Epithelial cell of proximal tubule (primary cell): ENCODE measurements at regions not wholly inside any gene's neighbourhood (a gene's known extent, or its start where the extent isn't known, plus 50 kb on each side); places are given as distances from the start of the nearest gene placed in this dataset.

Experiments used
- DNase-seq: peaks from one replicate; pipeline ENCODE4 v3.0.0-alpha.2; 2011; ENCODE audit warnings: low read depth
- H3K4me3 ChIP-seq: 2 replicates; pipeline ENCODE4 v1.5.1; 2011; ENCODE audit warnings: low read depth, mild to moderate bottlenecking, low read length
- TF ChIP-seq, protein P1 (sequence below): conservative IDR thresholded peaks from 2 replicates; pipeline ENCODE4 v1.5.1; 2012; ENCODE audit warnings: low read depth, mild to moderate bottlenecking, low read length

DNA sequence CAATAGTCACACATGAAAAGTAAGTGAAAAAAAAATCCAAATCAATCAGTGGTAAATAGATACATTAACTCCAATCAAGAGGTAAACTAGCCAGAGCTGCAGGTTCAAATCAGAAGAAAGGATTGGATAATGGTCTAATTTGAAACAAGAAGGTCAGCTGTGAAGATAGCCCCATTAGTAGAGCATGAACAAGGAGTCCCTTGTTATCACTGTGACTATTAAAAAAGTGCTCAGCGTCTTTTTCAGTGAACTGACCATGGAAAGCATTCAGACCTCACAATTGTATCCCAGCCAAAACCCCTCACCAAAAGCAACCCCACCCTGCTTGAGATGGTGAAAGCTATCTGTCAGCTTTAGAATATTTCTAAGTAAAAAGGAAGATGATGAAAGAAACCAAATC, 125.0 kb upstream of the EGLN3 start:
- TF ChIP-seq, protein P1, sequence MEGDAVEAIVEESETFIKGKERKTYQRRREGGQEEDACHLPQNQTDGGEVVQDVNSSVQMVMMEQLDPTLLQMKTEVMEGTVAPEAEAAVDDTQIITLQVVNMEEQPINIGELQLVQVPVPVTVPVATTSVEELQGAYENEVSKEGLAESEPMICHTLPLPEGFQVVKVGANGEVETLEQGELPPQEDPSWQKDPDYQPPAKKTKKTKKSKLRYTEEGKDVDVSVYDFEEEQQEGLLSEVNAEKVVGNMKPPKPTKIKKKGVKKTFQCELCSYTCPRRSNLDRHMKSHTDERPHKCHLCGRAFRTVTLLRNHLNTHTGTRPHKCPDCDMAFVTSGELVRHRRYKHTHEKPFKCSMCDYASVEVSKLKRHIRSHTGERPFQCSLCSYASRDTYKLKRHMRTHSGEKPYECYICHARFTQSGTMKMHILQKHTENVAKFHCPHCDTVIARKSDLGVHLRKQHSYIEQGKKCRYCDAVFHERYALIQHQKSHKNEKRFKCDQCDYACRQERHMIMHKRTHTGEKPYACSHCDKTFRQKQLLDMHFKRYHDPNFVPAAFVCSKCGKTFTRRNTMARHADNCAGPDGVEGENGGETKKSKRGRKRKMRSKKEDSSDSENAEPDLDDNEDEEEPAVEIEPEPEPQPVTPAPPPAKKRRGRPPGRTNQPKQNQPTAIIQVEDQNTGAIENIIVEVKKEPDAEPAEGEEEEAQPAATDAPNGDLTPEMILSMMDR, result no peak
- H3K4me3 ChIP-seq, result no peak overlapping the region
- DNase-seq, result no peak

DNA sequence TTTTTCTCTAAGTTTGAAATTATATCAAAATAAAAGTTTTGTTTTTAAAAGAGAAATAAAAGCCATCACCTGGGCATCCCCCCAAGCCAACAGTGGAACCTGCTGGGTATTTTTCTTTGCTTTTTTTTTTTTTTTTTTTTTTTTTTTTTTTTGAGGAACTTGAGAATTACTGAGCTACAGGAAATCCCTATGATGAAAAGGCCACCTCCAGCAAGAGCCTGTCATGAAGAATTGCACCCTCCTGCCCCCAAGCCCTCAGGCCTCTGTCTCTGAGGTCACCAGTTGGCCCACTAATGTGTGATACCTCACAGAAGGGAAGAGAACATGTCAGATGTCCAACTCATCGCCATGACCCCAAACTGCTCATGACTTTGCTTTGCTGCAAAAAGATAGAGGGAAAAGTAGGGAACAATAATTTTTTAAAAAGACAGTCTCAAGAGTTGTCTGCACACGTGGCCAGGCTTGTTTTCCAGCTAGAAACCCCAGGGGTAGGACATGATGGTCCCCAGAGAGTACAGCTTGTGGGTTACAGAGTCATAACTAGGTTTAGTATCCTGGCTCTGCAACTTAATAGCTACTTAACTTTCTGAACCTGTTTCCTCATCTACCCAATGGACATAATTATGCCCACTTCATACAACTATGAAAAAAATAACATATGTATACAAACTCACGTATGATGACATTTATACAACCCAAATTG, 124.3 kb upstream of the EGLN3 start:
- no peak overlapping the region for H3K4me3 ChIP-seq
- no peak for DNase-seq
- TF ChIP-seq, protein P1, result no peak

DNA sequence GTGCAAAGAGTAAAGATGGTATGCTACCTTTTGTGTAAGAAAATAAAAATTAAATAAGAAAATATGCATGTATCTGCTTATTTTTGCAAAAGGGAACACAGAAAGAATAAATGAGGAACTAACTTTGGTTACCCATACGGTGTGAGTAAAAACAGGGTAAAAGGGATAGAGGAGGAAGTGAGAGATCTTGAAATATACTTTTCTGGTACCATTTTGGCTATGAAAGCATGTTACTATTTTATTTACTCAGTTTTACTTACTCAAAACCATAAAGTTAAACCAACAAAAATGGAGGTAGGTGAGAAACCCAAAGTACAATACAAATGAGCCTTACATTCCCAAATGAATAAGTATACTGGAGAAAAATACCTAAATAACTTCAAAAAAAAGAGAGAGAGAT, 122.0 kb upstream of the EGLN3 start:
- DNase-seq, result no peak
- TF ChIP-seq, protein P1, result no peak
- H3K4me3 ChIP-seq, result no peak overlapping the region

DNA sequence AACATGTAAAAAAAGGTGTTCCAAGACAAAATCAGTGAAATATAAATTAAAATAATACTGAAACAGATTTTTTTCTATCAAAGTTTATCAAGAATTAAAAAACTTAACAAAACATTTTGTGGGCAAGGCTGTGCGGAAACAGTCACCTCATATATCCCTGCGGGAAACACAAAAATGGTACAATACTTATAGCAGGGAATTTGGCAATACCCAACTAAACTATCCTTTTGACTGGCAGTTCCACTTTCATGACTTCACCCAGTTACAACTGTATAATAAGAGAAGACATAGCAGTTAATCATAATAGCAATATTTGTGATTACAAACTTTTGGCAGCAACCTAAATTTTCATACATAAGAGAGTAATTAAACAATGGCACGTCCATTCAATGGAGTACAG, 121.5 kb upstream of the EGLN3 start:
- no peak overlapping the region for H3K4me3 ChIP-seq
- TF ChIP-seq, protein P1, result no peak
- no peak for DNase-seq

DNA sequence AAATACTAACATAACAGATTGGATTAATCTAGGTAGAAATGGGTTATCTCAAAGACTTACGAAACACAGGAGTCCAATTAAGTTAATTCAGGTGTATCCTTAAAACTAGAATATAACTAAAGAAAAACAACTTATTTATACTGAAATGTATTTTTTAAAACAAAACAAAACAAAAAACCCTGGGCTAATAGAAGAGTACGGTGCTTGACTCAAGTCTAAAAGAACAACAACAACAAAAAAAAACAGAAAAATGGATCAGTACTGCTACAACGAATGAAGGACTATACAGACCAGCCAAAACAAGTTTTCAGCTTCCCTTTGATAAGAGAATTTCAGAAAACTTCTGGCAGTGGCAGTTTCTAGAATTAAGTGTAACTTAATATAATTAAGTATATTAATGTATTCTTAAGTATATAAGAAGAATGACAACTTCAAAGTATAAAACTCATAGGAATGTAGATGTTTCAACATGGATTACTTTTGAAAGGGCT, 120.1 kb upstream of the EGLN3 start:
- DNase-seq, result no peak
- no peak overlapping the region for H3K4me3 ChIP-seq
- TF ChIP-seq, protein P1, result no peak

DNA sequence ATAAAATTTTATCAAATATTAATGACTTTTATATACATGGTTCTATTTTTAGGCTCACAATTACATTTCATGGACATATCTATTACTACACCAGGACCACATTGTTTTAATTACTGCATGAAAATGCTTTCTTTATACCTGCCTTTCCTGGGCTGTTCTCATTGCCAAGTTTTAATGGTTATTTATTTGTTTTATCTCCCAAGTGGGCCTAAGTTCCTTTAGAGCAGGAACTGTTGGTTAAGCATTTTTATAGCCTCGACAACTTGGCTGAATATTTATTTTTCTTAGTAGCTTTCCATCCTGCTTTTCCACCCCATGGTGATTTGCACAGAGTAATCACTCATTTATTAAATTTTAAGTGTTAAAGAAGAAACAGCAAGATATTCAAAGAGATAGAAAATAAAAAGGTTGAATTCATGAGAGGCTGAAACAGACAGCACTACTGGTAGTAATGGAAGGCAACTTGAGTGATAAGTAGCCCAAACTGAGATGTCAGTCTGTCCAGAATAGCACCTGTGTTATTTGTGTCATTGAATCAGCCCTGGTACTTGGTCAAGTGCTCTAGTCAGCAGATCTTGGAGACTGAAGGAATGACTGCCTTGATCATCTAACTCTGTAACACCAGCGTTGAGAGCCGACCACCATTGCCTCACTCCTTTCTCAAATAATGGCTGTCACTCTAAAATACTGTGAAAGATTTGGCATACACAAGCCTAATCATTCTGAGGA, 119.1 kb upstream of the EGLN3 start:
- DNase-seq, result no peak
- TF ChIP-seq, protein P1, result no peak
- H3K4me3 ChIP-seq, result no peak overlapping the region

DNA sequence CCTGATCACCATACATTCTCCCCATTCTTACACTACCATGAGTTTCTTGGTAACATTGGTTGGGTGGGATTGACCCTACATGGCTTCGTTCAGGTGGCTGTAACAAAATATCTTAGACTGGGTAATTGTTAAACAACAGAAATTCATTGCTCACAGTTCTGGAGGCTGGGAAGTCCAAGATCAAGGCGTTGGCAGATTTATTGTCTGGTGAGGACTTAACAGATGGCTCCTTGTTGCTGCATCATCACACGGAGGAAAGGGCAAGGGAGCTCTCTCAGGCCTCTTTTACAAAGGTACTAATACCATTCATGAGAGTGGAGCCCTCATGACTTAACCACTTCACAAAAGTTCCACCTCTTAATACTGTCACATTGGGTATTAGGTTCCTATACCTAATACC, 116.7 kb upstream of the EGLN3 start:
- TF ChIP-seq, protein P1, result no peak
- no peak for DNase-seq
- no peak overlapping the region for H3K4me3 ChIP-seq
